Rectal smooth muscle tissue (tissue), 1 donor: ENCODE measurements at regions not wholly inside any gene's neighbourhood (a gene's known extent, or its start where the extent isn't known, plus 50 kb on each side); places are given as distances from the start of the nearest gene placed in this dataset.

Experiments
- H3K27ac ChIP-seq: one replicate; pipeline ENCODE4 v1.7.0; 2013; ENCODE audit warnings: low read depth, low read length, inconsistent platforms
- H3K27me3 ChIP-seq: one replicate; pipeline ENCODE4 v1.7.0; 2013; ENCODE audit warnings: low read length; ENCODE audit not compliant: control insufficient read depth, insufficient read depth
- H3K36me3 ChIP-seq: one replicate; pipeline ENCODE4 v1.7.0; 2013; ENCODE audit warnings: low read length; ENCODE audit not compliant: control insufficient read depth, insufficient read depth
- H3K4me1 ChIP-seq: one replicate; pipeline ENCODE4 v1.7.0; 2013; ENCODE audit warnings: low read length; ENCODE audit not compliant: control insufficient read depth, insufficient read depth
- H3K4me3 ChIP-seq: one replicate; pipeline ENCODE4 v1.7.0; 2013; ENCODE audit warnings: low read length
- H3K9ac ChIP-seq: one replicate; pipeline ENCODE4 v1.7.0; 2013; ENCODE audit warnings: low read length

DNA sequence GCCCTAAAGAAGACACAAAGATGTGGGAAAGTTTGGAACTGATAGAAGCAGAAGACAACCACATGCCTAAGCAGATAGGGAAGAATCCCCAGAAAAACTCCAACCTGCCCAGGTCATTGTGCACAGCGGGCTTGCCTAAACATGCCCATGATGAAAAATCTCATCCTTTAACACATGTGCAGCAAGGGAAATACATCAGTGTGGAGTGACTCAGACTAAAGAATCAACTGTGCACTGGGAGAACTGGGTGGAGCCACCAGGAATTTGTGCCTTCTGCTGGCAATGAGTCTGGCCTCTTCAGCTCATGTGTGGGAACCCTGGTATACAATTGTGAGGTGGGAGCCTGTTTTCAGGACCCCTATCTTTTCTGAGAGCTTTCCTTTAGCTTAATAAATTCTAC lies 398.5 kb downstream of the FSCB start:
- H3K4me1 ChIP-seq: no peaks in the 10 kb centered on the region
- no peaks in the 10 kb centered on the region for H3K27me3 ChIP-seq
- no peak overlapping the region for H3K27ac ChIP-seq
- H3K4me3 ChIP-seq: no peak overlapping the region
- H3K36me3 ChIP-seq: no peaks in the 10 kb centered on the region
- no peak overlapping the region for H3K9ac ChIP-seq

- Histone ChIP-seq H3K27ac (no peak overlapping the region), H3K36me3 (no peaks in the 10 kb centered on the region), H3K27me3 (no peaks in the 10 kb centered on the region)
Observed at GRCh38 chr14:44107156-44107555, 399.9 kb downstream of the FSCB start.

DNA sequence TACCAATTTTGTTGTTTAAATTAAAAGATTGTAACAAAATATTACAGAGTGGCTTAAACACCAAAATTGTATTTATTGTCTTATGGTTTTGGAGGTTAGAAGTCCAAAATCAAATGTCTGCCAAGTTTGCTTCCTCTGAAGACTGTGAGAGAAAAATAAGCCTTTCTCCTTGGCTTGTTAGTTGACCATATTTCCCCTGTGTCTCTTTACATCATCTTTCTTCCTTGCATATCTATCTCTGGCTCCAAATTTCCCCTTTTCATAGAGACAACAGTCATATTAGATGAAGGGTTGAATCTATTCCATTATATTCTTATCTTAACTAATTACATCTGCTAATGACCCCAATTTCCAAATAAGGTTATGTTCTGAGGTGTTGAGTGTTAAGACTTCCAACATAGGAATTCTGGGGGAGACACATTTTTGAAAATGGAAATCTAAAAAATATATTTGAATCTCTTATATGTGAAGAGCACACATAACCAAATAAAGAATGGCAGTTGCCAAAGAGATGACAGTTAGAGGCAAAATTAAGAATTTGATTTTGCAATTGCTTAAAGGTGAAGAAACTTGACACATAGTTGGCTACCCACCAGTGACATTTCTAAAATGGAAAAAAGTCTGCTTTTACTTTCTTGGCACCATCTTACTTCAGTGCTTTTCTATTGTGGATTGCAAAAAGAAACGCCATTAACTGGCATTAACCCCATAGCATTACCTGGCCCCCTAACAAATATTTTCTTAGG lies 407.2 kb downstream of the FSCB start:
- no peak overlapping the region for H3K27ac ChIP-seq
- no peak overlapping the region for H3K4me3 ChIP-seq
- H3K4me1 ChIP-seq: no peaks in the 10 kb centered on the region
- no peaks in the 10 kb centered on the region for H3K27me3 ChIP-seq
- no peaks in the 10 kb centered on the region for H3K36me3 ChIP-seq
- H3K9ac ChIP-seq: no peak overlapping the region

More at GRCh38 chr14:44107156-44107555, 399.9 kb downstream of the FSCB start:
- H3K4me1 ChIP-seq: no peaks in the 10 kb centered on the region
- H3K4me3 ChIP-seq: no peak overlapping the region
- H3K9ac ChIP-seq: no peak overlapping the region

DNA sequence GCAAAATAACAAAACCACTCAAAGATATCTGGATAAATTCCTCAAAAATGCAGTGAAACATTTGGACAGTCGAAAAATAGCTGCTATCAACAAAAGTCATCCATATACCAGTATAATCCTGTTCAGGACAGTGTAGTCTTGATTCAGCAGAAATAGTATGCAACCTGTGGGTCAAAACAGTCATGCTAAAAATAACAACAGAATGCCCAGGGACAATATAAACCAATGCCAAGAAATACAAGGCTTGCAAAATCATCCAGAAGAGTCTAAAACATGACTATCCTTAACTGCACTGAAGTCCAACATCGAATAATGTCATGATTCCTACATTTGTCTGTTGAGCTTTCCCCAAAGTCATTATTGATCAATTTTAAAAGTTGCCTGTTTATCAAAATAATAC lies 425.9 kb downstream of the FSCB start:
- H3K4me1 ChIP-seq: no peaks in the 10 kb centered on the region
- no peaks in the 10 kb centered on the region for H3K36me3 ChIP-seq
- no peak overlapping the region for H3K9ac ChIP-seq
- no peak overlapping the region for H3K27ac ChIP-seq
- no peaks in the 10 kb centered on the region for H3K27me3 ChIP-seq
- no peak overlapping the region for H3K4me3 ChIP-seq

- H3K36me3 ChIP-seq: no peaks in the 10 kb centered on the region
- no peak overlapping the region for H3K9ac ChIP-seq
- no peaks in the 10 kb centered on the region for H3K4me1 ChIP-seq
- H3K27me3 ChIP-seq: no peaks in the 10 kb centered on the region
- no peak overlapping the region for H3K27ac ChIP-seq
- H3K4me3 ChIP-seq: no peak overlapping the region
Observed at GRCh38 chr14:44070046-44070445, 437.0 kb downstream of the FSCB start.

DNA sequence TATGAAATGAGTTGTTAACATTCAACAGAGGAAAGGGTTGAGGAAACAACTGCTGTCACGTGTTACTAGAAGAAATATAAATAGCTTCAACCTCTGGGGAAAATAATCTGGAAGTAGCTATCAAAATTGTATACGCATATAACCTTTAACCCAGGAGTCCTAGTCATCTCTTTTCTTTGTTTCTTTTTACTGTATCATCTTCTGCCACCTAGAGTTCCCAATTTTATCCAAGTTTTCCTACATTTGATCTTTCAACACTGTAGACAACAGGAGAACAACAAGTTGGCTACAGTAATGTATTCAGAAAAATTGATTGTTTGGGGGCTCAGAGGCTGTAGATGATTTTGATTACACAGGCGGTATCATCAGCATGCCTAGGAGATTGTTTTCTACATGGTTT lies 453.7 kb downstream of the FSCB start:
- Histone ChIP-seq H3K9ac (no peak overlapping the region), H3K4me3 (no peak overlapping the region)

GRCh38 chr14:44041700-44042099 lies 465.4 kb downstream of the FSCB start:
- H3K36me3 ChIP-seq: no peaks in the 10 kb centered on the region
- H3K4me1 ChIP-seq: no peaks in the 10 kb centered on the region
- H3K4me3 ChIP-seq: no peak overlapping the region
- no peak overlapping the region for H3K9ac ChIP-seq
- no peak overlapping the region for H3K27ac ChIP-seq
- H3K27me3 ChIP-seq: no peaks in the 10 kb centered on the region

More for the DNA sequence above, 453.7 kb downstream of the FSCB start:
- Histone ChIP-seq H3K27ac (no peak overlapping the region), H3K36me3 (no peaks in the 10 kb centered on the region), H3K27me3 (no peaks in the 10 kb centered on the region), H3K4me1 (no peaks in the 10 kb centered on the region)

DNA sequence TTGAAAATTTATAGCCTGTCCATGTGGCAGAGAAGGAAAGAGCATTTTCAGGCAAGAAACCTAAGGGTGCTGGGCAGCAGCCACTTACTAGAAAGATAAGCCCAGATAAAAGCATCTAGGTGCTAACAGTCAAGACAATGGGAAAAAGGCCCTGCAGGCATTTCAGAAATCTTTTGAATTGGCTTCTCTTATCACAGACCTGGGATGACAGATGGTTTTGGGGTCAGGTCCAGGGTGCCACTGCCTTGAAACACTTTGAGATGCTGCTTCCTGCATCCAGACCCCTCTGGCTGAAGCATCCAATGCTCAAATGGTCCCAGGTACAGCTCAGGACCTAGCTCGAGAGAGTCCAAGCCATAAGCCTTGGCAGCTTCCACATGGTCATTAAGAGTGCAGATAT lies 466.5 kb downstream of the FSCB start:
- Histone ChIP-seq H3K4me3 (no peak overlapping the region), H3K36me3 (no peaks in the 10 kb centered on the region), H3K9ac (no peak overlapping the region), H3K27ac (no peak overlapping the region), H3K27me3 (no peaks in the 10 kb centered on the region), H3K4me1 (no peaks in the 10 kb centered on the region)

DNA sequence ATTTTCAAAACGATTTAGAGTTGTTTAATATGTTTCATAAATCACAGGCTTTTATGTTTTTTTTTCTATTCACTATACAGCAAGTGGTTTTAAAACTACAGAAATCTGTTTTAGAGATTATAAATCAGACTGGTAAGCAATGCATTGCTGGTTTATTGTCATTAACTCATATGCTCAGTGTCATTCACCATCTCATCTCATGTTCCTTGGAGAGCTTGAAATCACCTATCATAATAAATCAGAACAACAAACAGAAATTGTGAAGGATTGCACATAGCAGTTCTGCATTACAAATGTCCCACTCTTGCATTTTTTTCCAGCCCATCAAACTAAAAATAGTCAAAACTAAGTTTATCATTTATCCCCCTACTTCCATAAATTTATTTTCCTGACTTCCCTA lies 470.8 kb downstream of the FSCB start:
- H3K27me3 ChIP-seq: no peaks in the 10 kb centered on the region
- H3K27ac ChIP-seq: no peak overlapping the region
- H3K4me1 ChIP-seq: no peaks in the 10 kb centered on the region
- no peaks in the 10 kb centered on the region for H3K36me3 ChIP-seq
- no peak overlapping the region for H3K4me3 ChIP-seq
- H3K9ac ChIP-seq: no peak overlapping the region

DNA sequence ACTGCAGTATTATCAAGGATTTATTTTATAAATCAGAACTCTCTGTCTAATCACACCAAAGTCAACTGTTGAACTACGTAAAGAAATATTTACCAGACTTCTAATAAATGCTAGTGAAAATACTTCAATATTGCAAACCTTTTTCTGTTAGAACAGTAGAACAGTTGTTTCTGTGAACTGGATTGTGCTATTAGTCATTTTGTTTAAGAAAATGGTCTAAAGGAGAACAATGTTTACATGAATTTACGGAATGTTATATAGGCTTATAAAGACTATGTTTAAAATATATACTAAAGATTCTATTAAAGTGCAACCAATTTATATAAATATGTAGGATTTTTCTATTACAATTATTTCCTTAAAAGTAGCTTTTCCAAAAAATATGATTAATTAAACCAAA lies 471.4 kb downstream of the FSCB start:
- Histone ChIP-seq H3K4me3 (no peak overlapping the region), H3K27me3 (no peaks in the 10 kb centered on the region), H3K36me3 (no peaks in the 10 kb centered on the region), H3K4me1 (no peaks in the 10 kb centered on the region), H3K9ac (no peak overlapping the region), H3K27ac (no peak overlapping the region)

- no peak overlapping the region for H3K9ac ChIP-seq
- H3K27me3 ChIP-seq: no peaks in the 10 kb centered on the region
- H3K36me3 ChIP-seq: no peaks in the 10 kb centered on the region
- H3K4me3 ChIP-seq: no peak overlapping the region
- H3K4me1 ChIP-seq: no peaks in the 10 kb centered on the region
- H3K27ac ChIP-seq: no peak overlapping the region
Observed at GRCh38 chr14:44030831-44031383, 476.2 kb downstream of the FSCB start.

DNA sequence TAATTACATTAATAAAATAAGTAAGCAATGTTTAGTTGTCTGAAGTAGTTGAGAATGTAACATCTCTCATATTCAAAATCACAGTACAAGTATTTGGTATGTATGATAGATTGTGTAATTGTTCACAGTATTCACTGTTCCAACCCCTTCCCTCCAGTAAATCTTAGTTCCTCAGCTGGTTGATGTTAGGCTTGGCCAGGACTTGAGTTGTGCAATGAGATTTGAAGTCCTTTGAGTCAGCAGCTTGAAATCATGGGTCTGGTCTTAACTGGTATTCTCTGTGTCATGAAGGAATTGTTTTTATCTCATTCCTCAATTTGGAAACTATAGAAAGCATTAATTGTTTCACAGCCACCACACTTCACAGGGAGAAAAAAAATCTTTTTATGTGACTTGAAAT lies 477.1 kb downstream of the FSCB start:
- no peak overlapping the region for H3K4me3 ChIP-seq
- no peak overlapping the region for H3K9ac ChIP-seq
- H3K27ac ChIP-seq: no peak overlapping the region
- no peaks in the 10 kb centered on the region for H3K4me1 ChIP-seq
- no peaks in the 10 kb centered on the region for H3K27me3 ChIP-seq
- H3K36me3 ChIP-seq: no peaks in the 10 kb centered on the region

GRCh38 chr14:44027397-44027796 lies 479.7 kb downstream of the FSCB start:
- Histone ChIP-seq H3K9ac (no peak overlapping the region), H3K4me1 (no peaks in the 10 kb centered on the region), H3K36me3 (no peaks in the 10 kb centered on the region), H3K4me3 (no peak overlapping the region), H3K27ac (no peak overlapping the region), H3K27me3 (no peaks in the 10 kb centered on the region)
